HG03571 (cell line): ENCODE measurements at regions not wholly inside any gene's neighbourhood (a gene's known extent, or its start where the extent isn't known, plus 50 kb on each side); places are given as distances from the start of the nearest gene placed in this dataset.
"Not testable (repeated sequence)": the region's sequence is repeated elsewhere in the genome, so short reads cannot be mapped to it uniquely, and the experiment has no call there.

ENCODE experiments used
- ATAC-seq: cut with Tn5 transposase; IDR thresholded peaks from one replicate; pipeline ENCODE4 v1.9.1; 2021; ENCODE audit not compliant: unreplicated experiment

GRCh38 chr13:33410619-33411018 lies 125.1 kb upstream of the STARD13 start:
- ATAC-seq, result no peak

DNA sequence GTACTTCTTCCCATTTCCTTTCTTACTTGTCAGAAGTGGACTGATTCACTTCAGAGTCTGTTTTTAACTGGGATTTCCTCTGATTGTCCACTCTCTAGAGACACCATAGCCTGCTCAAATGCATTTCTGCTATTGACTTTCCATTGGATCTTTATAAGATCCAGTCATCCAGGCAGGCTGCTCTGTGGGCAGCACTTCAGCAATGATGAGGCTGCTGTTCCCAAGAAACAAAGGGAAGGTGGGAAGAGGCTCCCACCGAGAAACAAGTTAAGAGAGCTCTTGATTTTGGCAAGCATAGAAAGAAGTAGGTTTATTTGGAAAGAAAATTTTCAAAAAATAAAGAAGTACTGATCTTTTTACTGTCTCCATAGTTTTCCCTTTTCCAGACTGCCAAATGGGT lies 125.8 kb upstream of the STARD13 start:
- ATAC-seq, result no peak

DNA sequence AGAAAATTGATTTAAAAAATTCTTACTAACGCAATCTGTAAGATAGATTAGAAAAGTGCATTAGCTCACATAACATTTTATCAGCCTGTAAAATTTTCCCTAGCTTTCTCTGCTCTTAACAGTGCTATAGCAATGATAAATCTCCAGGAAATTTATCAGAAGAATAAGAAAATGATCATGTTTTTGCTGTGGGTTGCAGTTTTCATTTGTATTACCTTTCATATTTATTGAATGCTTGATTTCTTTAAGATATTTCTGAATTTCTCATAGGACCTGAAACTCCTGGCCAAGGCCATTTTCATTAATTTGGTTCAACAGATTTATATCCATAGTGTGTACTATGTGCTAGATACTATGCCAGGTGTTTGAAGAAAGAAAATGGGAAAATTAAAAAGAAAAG lies 130.3 kb upstream of the STARD13 start:
- ATAC-seq, result no peak

DNA sequence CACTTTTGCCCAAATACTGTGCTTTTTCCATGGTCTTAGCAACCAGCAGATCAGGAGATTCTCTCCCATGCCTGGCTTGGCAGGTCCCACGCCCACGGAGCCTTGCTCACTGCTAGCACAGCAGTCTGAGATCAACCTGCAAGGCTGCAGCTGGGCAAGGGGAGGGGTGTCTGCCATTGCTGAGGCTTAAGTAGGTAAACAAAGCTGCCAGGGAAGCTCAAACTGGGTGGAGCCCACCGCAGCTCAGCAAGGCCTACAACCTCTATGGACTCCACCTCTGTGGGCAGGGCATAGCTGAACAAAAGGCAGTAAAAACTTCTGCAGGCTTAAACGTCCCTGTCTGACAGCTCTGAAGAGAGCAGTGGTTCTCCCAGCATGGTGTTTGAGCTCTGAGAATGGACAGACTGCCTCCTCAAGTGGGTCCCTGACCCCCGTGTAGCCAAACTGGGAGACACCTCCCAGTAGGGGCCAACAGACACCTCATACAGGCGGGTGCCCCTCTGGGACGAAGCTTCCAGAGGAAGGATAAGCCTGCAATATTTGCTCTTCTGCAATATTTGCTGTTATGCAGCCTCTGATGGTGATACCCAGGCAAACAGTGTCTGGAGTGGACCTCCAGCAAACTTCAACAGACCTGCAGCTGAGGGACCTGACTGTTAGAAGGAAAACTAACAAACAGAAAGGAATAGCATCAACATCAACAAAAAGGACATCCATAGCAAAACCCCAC lies 132.8 kb upstream of the STARD13 start:
- not testable (repeated sequence) for ATAC-seq

DNA sequence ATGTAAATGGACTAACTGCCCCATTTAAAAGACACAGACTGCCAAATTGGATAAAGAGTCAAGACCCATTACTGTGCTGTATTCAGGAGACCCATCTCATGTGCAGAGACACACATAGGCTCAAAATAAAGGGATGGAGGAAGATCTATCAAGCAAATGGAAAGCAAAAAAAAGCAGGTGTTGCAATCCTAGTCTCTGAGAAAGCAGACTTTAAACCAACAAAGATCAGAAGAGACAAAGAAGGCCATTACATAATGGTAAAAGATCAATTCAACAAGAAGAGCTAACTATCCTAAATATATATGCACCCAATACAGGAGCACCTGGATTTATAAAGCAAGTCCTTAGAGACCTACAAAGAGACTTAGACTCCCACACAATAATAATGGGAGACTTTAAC lies 134.6 kb upstream of the STARD13 start:
- not testable (repeated sequence) for ATAC-seq

DNA sequence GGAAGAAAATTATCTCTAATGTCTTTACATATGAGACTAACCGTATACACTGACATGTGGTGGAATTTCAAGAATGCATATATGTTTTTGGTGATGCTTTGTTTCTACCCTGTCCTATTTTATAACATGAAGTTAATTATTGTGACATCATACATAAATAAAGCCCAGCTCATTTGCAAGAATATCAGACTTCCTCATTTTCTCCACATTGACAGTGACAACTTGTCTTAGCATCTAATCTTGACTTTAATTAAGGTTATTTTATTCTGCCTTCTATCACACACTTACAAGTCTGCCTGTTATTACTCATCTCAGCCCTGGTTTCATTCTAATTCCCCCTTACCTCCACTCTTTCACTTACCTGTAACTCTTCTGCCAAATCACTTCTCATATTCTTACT lies 140.6 kb upstream of the STARD13 start:
- no peak for ATAC-seq

GRCh38 chr13:33433316-33433715 lies 147.8 kb upstream of the STARD13 start:
- no peak for ATAC-seq

GRCh38 chr13:33434676-33435075 lies 149.1 kb upstream of the STARD13 start:
- ATAC-seq, result no peak

DNA sequence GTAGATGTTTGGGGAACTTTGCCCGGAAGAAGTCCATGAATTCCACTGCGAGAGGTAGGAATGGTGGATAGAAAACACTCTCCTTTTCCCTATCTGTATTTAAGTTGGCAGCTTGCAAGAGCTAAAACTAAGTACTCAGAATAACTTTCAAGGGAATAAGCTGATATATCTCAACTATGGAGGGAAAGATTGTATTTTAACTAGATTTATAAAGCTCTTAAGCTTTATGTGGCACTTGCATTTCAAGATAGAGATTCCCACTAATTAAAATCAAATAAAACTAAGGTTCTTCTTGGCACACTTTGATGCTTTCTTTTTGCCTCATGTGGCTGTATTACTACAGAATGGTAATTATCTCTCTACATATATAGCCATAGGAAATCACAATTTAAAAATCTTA lies 149.7 kb upstream of the STARD13 start:
- no peak for ATAC-seq

DNA sequence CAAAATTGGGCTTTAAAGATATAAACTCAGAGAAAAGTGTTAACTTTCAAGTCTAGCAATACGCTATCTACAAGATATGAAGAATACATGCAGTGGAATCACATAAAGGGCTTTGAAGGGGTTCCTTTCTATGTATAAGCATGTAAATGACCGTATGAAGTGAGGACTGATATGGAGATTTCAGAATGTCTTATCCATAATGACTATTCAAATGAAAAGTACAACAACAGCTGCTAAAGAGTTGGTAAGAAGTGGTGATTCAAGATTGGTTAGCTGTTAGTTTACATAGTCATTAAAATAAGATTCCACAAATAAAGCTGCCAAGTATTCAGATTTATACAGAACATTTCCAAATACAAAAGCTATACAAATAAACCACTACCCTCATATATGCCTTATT lies 153.4 kb upstream of the STARD13 start:
- no peak for ATAC-seq

- no peak for ATAC-seq
Observed at GRCh38 chr13:33441015-33441414, 155.5 kb upstream of the STARD13 start.

GRCh38 chr13:33445024-33445423 lies 159.5 kb upstream of the STARD13 start:
- ATAC-seq, result no peak

DNA sequence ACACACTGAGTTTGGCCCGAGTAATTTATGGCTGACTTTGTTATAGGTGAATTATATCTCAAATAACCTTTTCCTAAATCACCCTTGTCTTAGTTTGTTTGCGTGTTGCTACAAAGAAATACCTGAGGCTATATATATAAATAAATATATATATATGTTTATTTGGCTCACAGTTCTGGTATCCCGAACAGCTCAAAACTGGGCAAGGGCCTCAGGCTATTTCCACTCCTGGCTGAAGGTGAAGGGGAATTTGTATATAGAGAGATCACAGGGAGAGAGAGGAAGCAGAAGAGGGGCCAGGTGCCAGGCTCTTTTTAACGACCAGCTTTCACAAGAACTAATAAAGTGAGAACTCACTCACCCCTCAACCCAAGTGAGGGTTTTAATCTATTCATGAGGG lies 159.9 kb upstream of the STARD13 start:
- ATAC-seq, result no peak

GRCh38 chr13:33446821-33447725 lies 161.5 kb upstream of the STARD13 start:
- no peak for ATAC-seq

GRCh38 chr13:33448889-33449288 lies 163.3 kb upstream of the STARD13 start:
- no peak for ATAC-seq

DNA sequence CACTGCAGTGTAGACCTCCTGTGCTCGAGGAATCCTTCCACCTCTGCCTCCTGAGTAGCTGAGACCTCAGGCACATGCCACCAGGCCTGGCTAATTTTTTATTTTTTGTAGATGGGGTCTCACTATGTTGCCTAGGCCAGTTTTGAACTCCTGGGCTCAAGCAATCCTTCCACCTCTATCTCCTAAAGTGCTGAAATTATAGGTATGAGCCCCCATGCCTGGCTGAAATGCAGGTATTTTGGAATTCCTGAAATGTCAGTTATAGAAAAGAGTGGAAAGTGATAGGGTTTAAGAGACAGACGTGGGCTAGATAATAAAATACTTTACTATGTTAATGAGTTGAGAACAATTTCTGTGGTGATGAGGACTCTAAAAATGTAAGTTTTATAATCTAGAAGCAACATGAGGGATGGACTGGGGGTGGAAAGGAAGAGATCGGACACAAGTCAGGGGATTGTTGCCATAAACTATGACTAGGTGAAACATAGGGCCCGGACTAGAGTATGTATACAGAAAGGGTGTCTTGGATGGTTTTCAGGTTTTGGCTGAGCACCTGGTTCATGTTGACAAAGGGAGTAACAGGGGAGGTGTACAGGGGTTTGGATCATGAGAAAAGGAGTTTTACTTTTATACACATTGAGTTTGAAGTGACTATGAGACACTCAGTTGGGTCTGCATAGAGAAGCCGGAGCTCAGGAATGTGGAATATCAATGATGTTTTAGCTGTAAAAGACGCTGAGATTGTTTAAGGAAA lies 165.6 kb upstream of the STARD13 start:
- no peak for ATAC-seq

DNA sequence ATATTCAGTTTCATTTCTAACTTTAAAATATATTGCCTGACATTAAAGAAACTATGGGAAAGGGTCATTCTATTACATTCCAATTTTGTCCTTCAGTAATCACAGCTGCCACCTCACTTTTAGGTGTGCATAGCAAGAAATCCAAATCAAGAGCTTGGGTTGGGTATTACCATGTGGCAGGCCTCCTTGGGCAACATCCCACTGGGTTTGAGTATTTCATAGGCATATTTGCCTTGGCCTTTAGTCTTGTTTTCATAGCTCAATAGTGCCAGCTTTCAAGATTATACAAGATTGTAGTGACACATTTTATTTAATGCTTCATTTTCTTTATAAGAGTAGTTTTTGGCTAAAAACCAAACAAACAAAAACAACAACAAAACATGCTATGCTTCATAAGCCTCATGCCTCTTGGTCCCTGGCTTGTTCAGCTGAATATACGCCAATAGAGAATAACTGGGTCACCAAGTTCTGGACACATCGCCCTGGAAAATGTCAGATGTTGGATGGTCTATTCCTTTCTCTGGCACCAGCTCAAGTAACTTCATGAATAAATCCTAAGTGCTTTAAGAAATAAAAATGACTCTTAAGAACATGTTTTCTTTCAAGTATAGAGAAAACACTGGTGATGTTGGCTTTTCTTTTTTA lies 167.4 kb upstream of the STARD13 start:
- ATAC-seq, result no peak

DNA sequence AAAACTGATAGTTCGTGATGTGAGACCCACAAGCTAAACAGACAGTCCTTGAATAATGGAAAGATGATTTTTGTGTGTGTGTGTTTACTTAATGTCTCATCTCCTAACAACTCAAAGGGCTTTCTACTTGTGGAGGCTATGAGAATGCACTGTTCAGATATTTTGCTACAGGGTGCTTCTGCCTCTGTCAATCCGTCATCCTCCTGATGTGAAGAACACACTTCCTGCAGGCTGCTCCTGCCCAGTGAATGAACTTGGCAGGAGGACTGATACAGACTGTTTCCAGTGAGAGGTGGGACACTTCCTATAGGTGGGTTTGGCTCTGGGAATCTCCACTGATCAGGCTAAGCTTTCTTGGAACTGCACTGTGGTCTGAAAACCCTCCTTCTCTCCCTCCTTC lies 168.4 kb upstream of the STARD13 start:
- ATAC-seq, result no peak

DNA sequence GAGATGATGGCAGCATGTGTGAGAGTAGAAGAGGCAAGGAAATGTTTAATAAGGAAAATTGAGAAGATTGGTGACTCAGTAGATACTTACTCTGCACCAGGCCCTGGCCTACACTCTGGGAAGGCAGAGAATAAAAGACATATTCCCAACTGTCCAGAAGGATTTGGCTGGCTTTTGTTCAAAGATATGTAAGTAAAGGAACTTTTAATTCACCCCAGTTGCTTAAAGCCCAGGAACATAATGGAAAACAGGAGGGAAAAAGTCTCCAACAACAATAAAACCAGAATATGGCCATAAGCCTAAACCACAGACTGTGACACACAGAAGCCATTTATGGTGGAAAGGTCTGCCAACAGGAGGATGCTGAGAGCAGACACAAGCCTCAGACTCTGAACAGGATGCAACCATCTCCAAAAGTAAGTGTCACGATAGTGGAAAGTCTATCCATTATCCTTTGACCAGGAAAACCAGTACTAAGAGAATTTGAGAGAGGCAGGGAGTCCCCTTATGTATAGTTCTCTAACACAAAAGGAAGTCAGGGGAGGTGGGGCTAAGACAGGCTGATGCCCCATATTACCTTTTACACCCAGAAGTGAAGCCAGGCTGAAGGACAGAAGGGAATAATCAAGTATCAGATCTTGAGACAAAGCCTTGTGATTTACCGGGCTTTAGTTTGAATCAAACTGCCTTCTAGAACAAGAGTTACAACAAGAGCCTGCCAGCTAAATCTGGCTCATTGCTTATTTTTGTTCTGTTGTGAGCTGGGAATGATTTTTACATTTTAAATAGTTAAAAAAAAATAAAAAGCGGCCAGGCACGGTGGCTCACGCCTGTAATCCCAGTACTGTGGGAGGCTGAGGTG lies 169.5 kb upstream of the STARD13 start:
- no peak for ATAC-seq

GRCh38 chr13:33459702-33460101 lies 174.1 kb upstream of the STARD13 start:
- no peak for ATAC-seq
